ENCODE measurements at regions not wholly inside any gene's neighbourhood (a gene's known extent, or its start where the extent isn't known, plus 50 kb on each side); places are given as distances from the start of the nearest gene placed in this dataset.

GRCh38 chr4:3667258-3667657, 98.9 kb upstream of the ADRA2C start:
- no peak for DNase-seq

GRCh38 chr4:3666263-3666662, 99.9 kb upstream of the ADRA2C start:
- no peak for DNase-seq

DNA sequence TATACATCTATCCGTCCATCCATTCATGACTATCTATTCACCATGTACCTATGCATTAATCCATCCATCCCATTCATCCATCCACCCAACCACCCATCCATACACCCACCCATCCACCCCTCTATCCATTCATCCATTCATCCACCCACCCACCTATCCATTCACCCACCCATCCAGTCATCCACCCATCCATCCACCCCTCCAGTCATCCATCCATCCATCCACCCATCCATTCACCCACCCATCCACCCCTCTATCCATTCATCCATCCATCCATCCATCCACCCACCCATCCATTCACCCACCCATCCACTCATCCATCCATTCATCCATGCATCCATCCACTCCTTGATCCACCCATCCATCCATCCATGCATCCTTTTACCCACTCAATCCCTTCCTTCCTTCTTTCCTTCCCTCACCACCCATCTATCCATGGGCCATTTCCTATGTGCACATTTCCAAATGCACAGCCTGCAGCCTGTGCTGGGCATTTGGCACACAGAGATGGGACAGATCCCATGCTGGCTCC, 100.8 kb upstream of the ADRA2C start:
- no peak for DNase-seq

DNA sequence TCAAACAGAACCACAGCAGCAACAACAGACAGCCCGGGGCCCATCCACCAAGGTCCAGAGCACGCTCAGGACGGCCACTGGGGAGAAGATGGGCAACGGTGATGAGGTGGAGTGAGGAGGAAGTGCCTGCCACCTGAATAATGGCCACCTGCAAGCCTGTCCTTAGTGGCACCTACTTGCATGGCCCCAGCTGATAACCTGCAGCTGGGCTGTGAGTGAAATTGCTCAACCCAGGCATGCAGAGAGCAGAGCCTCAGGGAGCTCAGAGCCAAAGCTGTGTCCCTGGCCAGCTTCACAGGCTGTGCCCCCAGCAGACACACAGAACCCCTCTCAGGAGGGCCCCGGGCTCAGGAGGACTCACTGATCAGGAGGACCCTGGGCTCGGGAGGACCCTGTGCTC, 102.4 kb upstream of the ADRA2C start:
- DNase-seq: no peak

DNA sequence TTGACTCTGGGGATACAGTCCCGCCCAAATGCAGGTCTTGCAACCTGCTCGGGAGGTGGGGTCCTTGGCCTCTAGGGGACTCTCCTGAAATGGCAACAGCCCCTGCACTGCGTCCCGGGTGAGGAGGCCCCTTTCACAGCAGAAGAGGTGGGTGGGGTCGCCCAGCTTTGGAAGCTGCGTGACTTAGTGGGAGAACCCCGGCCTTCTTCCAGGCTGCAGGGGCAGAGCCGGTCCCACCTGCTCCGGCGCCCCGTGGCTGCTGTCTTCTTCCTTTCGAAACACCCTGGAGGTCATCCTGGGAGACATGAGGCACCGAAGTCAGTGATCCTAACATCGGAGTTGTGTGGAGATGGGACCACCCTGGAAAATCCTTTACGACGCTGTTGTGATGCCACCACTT, 103.7 kb upstream of the ADRA2C start:
- DNase-seq: no peak

DNA sequence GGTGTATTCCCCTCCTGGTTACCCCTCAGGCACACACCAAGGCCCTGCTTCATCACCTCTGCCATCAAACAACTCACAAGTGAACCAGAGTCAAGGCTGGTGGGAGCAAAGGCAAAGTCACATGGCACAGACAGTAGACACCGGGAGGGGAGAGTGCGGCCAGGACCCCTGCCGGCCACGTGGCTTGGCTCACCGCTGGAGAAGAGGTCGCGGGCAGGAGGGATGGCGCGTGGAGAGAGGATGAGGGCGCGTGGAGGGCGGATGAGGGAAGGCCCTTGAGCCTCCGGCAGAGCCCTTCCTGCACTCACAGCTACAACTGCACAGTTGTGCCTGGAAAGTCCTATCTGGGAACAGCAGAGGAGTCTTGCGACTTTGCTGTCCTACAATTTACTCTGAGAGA, 104.2 kb upstream of the ADRA2C start:
- DNase-seq: no peak

DNA sequence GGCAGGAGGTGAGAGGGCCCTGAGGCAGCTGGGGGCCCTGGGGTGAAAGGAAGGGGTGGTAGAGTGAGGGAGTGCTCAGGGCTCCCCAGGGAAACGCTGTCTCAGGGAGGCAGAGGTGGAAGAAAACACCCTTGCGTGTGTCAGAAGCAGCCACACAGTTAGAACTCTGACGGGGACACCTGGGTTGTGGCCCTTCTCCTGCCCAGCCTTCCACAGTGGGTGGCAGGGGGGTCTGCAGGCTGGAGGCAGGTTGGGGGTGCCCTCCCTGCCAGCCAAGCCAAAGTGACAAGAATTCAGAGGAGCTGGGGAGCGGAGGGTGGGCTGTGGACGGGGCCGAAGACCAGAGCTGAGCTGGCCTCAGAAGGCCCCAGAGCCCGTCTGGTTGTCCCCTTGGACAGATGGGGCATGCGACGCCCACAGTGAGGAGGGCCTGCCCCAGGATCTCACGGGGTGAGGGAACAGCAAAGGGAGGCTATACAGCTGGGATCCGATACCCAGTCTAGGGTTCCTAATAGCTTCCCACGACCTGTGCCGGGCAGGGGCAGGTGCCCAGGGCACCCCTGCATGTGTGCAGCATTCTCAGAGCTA, 105.2 kb upstream of the ADRA2C start:
- no peak for DNase-seq

GRCh38 chr4:3660086-3660927, 105.9 kb upstream of the ADRA2C start:
- DNase-seq: no peak

DNA sequence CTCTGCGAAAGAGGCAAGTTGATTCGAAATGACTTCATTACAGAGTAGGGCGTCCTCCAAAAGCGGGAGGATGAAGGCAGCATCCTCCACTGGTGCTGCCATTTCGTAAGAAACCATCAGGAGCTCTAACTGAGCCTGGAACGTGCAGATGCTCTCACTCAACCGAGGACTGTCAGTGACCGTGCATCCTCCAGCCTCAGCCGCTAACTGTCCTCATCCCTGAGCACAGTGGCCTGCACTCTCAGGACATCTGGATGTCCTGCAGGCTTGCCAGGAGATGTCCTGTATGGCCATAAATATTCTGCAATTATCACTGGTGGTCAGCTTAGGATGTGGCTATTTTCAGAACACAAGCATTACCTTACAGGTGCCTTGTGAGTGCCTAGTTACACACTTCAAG, 107.1 kb upstream of the ADRA2C start:
- DNase-seq: no peak

DNA sequence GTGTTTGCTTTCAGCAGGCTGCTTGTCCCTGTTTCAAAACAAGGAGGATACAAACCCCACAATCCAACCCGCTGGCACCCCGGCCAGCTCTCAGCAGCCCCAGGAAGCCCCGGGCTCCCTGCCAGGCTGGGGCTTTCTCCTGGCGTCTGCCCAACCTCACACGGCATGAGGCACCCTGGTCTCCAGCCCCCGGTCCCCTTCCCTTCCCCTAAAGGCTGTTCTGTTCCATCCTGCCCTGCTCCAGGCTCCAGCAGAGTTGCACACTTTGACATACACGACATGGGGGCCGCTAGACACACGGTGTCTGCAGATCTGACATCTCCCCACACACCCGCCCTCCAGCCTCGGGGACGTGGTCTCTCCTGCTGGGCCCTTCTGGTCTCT, 107.7 kb upstream of the ADRA2C start:
- no peak for DNase-seq

GRCh38 chr4:3657902-3658529, 108.2 kb upstream of the ADRA2C start:
- DNase-seq: no peak

DNA sequence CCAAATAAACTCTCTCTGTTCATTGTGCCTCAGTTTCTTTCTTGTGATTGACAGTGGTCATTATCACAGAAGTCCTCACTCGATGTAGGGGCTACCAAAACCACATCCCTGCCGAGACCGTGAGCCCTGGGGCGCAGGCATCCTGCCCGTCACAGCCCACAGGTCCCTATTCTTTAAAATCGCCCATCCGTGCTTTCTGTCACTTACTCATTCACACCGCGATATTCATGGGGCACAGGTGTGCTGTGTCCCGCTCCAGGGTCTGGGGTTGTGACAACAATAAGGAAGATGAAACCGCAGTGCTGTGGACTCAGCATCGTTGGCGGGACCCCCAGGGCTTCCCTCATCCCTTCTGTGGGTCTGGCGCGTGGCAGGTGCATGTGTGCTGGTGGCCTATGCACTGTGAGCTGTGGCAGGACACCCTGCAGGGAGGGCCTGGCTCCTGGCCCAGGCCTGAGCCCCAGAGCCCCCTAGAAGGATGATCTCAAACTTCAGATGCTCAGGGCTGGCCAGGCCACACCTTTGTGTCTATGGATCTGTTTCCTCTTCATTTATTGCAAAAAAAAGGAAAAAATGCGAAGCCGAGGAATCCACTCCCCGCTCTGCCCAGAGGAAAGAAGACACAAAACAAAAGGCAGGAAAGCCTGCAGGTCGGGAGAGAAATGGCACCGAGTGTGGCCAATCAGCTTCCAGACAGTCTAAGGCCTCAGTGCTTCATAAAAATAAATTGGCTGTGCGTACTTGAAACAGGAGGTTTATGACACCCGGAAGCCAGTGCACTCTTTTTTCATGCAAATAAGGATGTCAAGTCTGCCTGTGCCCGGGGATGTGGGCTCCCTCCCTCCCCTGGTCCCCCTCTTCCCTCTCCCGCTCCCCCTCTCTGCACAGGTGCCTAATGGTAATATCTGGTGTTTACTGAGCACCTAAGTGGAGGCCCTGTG, 109.5 kb upstream of the ADRA2C start:
- DNase-seq: no peak

DNA sequence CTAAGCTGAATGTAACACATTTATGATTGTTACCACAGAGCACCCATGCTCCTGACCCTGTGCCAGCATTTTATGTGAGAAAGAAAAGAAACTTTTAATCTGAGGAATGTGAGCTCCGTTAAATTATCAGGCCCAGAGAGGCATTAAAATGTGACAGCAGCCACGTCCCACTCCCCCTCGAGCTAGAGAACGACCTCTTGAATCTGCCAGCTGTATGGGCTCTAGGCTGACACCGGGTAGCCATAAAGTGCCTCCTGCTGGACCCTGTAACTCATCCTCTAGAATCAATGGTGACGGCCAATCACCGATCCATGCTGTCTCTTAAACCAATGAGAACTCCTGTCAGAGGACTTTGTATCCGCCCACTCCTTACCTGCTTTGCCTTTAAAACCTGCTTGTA, 110.2 kb upstream of the ADRA2C start:
- DNase-seq: no peak

DNA sequence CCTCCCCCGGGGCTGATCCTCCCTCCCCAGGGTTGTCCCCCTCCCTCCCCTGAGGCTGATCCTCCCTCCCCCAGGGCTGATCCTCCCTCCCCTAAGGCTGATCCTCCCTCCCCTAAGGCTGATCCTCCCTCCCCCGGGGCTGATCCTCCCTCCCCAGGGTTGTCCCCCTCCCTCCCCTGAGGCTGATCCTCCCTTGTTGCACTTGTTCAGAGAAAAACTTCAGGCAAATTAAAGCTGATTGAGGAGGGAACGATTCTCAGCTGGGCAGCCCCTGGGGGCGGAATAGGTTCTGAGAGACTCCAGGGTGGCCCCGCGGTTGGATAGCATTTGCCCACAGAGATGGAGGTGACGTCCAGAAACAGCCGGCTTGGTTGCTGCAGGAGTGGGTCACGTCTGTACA, 110.7 kb upstream of the ADRA2C start:
- no peak for DNase-seq

DNA sequence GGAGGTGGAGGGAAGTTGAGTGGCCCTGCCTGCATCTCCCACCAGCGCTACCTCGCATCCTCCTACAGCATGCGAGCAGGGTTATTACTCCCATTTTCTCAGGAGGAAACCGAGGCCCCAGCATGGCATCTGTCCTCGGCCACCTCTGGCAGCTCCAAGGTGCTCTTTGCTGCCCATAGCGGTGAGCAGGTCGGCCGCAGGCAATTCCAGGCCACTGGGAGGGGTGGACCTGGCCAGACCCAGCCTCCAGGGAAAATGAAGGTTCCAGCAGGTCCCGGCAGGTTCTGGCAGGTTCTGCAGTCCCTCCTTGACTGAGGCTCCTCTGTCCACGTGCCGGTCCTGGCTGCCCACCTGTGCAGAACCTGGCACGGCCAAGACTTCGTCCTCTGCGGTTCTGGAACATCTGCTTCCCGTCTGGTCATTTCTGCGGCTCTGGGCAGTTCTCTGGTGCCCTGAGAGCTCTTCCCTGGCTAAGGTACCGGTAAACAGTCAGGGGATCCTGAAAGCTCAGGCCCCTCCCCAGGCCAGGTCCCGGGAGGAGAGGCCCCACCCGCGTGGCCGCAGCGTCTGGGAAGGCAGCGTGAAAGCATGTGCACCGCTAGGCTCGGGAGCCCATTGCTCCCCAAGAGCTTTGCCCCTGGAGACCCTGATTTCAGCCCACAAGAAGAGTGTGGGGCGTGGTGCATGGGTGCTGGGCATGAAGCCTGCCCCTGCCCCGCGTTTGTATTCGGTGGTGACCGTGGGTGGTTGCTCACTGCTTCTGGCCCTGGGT, 112.0 kb upstream of the ADRA2C start:
- DNase-seq: no peak

GRCh38 chr4:3652586-3652985, 113.6 kb upstream of the ADRA2C start:
- DNase-seq: no peak

DNA sequence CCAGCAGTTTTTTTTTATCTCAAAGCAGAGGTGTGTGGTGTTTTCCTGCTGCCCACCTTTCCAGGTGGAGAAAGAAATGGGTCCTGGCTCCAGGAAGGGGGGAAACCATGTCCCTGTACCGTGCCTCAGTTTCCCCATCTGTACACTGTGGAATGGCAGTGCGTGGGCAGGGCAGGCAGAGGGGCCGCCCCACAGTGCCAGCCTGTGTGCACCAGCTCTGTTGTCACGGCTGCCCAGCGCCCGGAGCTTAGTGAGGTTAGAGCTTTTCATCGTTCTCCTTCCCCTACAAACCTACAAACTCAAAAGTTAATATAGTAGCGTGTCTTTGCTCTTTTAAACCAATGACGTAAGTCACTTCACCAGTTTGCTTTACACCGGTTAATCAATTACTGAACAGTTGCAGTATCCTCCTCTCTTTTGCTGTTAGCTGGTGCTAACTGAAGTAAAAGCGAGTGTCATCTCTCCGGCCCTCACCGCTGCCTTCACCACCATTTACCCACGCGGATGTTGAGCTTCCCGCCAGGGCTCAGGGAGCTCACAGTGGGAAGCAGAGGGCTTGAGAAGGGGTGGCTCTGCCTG, 114.8 kb upstream of the ADRA2C start:
- DNase-seq: no peak

- DNase-seq: no peak
These were observed 116.7 kb upstream of the ADRA2C start for GRCh38 chr4:3649491-3649890.

DNA sequence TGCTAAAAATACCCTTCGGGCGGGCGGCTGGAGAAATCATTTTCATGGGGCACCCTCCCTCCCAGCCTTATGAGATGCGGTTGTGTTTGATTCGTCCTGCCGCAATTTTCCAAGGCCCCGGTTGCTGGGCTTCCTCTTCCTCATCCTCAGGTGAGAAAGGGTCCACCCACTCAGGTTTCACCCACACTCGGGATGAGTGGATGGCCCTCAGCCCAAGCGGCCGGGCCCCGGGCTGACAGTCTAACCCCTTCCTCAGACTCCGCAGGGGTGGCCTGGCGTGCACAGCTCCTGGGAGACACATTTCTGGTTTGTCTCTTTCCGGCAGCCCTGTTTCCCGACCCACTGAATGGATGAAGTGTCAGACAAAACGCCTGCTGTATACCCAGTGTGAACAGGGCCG, 116.5 kb upstream of the LRPAP1 start:
- no peak for DNase-seq

DNA sequence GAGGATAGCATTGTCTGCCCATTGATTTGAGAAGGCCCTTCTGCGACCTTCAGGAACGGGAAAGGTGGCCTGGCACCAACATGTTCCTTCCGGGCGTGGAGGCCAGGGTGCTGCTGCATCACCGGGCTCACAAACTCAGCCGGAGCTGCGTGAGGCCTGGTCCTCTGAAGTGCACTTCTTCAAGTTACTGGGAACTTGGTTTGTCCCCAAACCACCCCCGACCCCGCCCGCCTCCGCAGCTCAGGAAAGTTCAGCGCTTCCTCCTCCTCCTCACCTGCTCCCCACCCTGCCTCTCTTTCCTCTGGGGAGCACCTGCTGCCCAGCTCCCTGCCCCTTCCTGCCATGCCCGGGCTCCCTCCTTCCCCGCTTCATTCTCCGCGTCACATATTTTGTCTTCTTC, 116.0 kb upstream of the LRPAP1 start:
- no peak for DNase-seq

- DNase-seq: no peak
These were observed 115.2 kb upstream of the LRPAP1 start for GRCh38 chr4:3647421-3647820.

Measured in AML-193 (cell line).